ENCODE measurements at regions not wholly inside any gene's neighbourhood (a gene's known extent, or its start where the extent isn't known, plus 50 kb on each side); places are given as distances from the start of the nearest gene placed in this dataset.

DNA sequence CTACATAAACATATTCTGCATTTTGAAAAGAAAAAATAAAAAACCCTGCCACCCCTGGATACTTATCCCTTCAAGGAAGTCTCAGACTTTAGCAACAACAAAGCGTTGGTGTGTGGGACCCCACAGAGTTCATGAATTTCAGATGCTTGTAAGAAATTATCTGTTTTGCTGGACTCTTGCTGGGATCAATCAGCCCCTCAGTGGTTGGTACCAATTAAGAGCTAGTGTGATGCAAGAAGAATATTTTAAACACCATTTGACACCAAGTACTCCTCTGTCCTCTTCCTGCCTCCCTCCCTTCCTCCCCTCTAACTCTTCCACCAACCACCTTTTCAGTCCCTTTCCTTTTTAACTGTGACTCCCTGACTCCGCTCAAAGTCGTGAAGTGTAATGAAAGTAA is 51.5 kb downstream of the SST start:
- DNase-seq: no peak

DNA sequence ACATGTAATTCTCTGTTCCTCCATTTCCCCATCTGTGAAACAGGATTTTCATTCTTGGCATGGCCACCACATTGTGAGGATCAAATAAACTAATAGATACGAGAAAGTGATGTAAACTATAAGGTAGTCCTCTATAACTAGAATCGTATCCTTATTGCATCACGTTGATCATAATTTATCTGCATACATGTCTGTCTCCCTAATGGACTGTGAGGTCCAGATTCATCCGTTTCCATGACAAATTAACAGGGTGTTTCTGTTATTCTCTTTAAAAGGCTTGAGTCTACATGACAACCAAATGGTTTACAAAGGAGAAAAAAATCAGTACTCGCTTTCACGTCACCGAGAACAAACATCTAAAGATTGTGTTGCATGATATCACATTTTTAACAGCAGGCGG is 53.0 kb downstream of the SST start:
- DNase-seq: no peak

DNA sequence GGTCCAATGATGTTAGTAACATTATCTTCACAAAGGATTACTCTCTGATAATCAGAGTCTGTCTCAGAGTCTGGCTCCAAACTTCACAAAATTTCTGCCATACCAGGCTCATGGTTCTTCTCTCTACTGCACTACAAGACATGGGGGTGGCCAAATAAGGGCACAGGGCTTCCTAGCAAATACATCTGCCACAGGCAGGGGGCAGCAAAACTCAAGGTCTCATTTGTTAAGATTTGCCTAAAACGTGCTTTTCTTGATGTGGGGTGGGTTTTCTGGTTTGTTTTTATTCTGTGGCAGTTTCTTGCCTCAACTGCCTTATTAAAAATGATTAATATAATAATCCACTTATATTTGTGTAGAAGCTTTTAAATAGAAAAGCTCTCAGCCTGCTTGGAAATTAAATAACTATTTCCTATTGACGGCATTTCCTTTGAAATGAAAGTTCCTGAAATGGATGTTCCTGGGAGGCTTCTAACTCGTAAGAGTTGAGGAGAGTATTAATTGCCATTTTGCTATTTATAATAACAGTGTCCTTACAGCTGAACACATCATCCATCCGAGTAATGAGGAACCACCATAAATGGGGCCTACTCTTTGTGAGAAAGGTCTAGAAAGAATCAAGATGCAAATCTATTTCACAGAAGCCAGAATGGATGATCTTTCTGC is 53.8 kb downstream of the SST start:
- peak; percentile 72 for DNase-seq

DNA sequence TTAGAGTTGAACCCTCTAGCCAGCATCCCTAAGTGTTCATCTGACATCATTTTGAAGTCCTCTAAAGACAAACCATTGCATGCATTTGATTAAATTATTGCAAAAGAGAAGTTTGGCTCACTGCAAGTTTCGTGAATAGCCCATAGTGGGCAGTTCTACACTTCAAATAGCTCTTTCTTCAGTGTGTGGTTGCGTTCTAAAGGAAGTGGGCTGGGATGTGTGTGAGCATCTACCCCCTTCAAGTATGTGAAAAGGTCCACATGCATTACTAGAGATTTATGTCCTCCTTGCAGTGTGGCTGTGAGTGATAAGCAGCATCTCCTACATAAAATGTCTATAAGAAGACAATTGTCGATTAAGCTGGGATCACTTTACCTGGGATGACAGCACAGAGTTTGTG is 54.6 kb downstream of the SST start:
- DNase-seq: no peak

DNA sequence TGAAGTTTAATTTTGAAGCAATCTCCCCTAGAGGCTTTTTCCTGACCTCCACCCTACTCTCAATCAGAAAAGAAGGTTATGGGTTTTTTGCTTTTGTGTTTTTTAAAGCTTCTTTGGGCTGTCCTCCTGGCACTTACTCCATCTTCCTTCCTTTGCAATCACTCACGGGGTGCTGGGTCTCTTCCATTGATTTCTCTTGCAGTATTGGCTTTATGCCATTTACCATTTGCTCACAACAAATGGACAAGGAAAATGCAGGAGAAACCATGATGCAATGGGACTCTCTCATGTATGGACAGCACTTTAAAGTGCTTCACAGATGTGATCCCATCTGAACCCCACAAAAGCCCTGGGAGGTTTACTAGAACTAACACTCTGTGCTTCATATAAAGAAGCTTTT is 57.5 kb downstream of the SST start:
- DNase-seq: no peak

DNA sequence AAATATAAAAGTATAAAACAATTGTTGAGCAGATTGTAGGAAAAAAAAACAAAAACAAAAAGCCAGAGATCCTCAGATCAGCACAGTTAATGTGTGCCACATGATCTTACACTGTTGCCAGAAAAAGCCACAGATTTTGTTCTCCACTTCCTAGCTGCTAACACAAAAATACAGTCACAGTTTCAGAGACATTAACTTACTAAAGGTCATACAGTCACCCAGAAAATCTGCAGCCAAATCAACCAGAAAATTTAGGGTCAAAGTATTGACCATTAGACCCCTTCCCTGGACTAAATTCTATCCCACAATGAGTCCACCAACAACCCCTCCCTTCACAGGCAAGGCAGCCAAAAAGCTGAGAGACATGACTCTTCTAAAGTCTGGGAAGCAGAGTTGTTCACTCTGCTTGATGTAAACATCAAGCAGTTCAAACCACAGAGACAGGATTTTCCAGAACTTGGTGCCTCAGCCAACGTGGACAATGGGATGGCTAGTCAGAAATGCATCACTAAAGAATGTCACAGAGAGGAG is 59.1 kb downstream of the SST start:
- no peak for DNase-seq

DNA sequence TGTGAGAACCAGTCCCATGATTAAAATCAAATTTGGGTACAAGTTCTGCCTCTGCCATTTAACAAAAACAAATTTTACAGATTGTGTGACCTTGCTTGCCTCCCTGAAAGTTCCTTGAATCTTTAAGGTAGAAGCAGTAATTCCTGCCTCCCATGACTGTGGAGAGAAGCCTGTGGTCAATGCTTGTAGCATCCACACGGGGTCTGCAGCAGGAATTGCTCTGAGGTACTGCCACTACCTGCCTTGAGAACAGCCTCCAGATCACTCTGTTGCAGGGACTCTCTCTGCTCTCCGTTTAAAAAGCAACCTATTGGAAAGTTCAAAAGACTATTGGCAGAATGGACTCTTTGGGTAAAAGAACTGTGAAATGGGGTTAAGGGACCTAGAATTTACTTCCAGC is 75.9 kb downstream of the SST start:
- DNase-seq: no peak

DNA sequence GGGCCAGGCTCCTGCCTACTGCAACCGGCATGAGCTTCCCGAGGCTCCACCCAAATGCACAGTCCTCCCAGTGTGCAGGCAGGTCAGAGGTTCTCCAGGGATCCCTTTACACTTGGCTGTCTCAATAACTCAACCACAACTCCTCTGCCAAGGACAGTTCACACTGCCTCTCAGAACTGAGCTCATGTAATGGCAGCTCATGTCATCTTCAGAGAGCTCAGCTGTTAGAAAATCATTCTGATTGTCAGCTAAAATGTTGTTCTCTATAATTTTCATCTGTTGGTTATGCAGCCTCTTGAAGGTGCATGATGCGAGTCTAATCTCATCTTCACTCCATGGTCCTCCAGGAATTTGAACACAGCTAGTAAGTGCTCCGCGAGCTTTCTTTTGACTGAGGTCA is 76.7 kb downstream of the SST start:
- DNase-seq: no peak

DNA sequence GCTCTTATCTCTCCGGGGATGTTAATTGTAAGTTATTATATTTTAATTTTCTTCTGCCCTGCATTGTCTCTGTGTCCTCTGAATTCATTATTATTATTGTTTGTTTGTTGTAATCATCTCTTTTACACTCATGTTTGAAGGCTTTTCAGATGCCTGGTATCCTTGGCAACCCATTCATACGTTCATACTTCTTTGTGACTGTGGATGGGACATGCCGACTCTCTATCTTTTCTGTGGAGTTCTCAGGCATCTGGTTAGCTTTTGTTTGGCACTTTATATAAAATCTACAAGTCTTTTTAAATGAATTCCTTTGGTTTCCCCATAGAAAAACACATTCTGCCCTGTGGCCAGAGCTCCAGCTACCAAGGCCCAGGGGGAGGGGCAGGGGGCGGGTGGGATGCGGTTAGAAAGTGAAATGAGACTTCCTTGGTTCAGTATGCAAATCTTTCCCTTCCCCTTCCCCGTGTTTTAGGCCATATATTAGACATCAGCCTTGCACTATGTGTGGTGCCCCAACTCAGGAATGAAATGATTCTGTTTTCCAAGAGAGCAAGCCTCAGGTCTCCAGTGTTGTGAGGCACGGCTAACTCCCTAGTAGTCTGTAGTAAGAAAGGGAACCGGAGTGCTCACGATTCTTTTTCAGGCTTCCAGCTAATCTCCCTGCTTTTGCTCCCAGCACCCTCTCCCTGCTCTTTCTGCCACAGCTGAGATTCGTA is 79.2 kb downstream of the SST start:
- no peak for DNase-seq

DNA sequence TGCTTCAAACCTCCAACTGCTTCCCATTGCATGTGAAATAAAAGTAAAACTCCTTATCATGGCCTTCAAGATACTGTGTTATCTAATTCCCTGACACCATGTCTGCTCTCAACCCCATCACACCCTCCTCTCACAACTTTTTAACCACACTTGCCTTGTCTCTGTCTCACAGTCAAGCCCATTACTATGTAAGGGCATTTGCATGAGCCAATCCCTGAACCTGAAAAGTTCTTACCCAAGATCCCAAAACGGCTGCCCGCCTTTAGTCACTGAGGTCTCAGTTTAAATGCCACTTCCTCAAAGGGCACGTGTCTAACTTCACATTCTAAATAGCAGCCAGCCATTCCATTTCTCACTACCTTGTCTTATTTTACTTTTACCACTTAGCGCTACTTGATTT is 83.1 kb downstream of the SST start:
- no peak for DNase-seq

DNA sequence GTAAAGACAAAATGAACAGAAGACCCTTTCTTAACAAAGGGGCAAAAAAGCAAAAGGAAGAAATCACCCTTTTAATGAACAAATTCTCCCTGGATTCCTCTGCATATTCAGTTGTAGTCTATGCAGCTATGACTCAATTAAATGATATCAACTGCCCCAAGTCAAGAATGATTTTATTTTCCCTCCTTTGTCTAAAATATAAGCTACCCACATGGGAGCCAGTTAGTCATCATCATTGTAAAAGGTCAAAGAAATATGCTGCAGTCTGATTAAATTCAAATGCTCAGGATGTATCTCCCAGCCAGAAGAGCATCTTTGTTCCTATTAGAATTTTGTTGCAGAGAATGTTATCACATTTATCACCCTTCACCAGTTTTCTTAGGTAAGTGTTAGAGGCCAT is 84.0 kb downstream of the SST start:
- DNase-seq: no peak

DNA sequence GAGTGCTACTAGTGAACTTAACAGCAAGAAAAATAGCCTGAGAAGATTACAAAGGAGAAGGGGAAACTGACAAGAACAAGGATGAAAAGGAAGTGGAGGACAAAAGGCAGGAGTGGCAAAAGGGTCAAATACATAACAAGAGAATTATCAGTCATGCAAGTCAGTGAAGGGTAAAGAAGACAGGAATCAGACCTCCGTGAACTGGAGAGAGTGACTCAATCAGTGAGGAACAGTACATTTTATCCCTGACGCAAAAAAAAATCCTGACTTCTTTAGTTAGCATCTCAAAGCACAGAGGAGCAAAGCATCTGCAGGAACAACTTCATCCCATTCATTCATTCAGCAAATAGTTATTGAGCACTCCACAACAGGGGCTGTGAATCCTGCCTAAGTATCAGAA is 97.8 kb downstream of the SST start:
- DNase-seq: no peak

DNA sequence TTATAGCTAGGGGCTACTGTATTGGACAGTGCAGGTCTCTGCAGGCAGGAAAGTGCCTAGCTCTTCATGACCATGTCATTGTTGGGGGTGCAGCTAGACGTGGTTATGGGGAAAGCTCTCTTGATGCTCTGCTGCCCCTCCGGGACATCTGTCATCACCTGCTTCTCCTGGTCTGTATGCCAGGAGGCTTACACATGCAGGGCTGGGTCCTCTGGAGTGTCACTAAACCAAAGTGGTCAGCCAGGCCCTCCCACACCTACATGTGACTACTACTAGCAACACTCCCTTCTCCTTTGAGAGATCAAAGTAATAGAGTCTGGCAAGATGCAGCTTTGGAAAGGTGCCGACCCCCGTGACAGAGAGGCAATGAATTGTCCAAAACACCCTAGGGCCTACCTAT is 98.5 kb downstream of the SST start:
- no peak for DNase-seq

DNA sequence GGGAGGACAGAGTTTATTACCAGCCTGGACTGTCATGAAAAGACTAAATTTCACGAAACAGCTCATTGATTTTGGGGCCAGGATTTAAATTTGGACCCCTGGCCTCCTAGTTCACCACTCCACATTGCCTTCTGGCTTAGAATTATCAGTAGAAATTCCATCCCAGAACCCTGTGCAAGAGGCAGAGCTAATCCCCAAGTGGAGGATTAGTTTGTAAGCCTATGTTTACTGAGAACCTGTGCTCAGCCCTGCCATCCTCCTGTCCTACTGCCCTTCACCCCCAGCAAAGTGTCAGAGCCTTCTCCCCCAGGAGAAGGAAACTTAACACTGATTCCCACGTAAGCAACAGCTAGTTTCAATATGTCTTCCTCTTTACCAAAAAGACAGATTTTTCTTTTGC is 99.4 kb downstream of the SST start:
- no peak for DNase-seq

DNA sequence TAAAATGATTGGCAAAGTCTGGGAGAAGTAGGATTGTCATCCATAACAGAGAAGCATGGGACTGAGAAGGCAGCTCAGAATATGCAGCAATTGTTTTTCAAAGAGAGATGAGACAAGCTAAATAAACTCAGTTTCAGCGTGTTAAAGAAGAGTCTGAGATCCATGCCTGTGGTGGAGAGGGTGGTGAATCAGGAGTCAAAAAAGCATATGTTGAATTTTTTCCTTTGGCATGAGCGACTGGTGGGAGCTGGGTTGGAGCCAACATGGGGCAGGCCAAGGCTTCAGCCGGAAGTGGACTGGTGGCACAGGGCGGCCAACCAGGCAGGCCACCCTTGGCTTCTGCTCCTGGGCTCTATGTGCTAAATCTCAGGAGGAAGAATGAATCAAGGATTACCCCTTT is 102.0 kb downstream of the SST start:
- DNase-seq: no peak

DNA sequence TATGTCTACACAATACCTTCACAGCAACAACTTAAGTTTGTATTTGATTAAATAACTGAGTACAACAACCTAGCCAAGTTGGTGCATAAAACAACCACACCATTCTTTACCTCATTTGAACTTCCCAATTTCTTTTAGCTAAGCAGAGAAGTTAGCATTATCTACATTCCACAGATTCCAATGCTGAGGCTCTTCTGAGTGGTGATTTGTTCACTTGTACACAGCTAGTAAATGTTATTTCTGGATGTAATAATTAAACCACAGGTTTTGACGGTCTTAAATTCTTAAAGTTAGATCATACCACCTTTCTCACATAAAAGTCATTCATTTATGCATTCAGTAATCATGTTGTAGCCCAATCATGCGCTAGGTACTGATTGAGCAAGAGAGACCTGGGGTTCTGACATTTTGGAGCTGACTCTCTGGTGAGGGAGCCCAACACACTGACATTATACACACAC is 102.5 kb downstream of the SST start:
- no peak for DNase-seq

DNA sequence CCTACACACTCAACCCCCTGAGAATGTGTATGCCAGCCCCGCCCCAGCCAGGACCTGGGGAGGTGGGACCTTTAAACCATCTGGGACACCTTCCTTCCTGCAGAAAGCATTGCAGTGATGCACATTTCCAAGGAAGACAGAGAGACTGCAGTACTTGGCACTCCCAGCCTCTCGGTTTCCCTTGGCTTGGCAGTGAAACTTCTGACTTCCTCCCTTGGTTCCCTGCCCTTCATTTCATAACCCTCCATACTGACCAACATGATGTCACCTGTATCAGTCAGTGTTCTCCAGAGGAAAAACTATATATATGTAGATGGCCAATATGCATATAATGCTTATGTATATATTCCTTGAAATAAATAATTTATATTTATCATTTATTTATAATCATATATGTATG is 103.2 kb downstream of the SST start:
- DNase-seq: no peak

DNA sequence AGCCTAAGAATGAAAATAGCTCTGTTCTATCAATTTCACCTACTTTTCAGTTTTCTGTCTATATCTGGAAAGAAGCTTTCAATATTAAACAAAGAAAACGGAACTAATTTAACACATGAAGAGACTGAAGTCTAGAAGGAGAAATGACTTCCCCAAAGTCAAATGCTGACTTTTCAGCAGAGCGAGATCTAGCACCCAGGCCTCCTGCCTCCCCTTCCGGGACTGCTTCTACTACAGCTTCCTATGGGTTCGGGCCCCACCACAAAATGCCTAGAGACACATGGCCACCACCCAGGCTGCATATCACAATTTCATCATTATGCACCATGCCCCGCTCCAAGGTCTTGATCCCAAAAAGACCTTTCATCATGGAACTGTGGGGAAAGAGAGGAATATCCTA is 104.5 kb downstream of the SST start:
- DNase-seq: no peak

DNA sequence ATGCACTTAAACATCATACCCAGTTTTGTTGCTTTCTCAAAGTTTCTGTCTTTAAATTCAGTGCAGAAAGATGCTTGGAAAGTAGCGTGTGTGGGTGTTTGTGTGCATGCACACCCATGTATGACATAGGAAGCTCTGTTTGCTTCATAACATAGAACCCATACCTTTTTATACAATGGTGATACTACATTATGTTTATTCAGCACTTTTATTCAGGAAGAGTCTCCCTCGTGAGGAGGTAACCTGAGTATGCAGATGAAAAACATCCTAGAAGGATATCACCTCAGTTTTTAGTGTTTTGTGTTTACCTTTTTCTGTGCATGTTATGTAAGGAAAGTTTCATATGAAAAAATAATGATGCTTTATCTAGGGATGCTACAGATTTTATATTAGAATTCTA is 111.2 kb downstream of the SST start:
- no peak for DNase-seq

DNA sequence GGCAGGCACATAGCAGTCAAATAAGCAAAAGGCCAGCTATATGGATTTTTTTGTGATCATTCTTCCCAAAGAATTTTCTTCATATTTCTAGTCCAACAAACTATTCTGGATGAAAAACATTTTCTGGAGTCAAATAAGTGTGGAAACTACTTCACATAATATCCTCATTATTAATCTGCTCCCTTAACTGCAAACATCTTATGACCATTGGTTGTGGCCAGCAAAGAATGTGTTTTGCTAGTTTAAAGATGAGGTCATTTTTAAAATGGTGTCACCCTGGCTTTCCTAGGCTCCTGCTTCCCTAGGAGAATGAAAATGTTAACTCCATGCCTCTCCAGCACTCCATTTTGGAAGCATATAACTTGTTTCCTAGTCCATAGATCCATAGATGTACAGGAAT is 118.8 kb downstream of the SST start:
- DNase-seq: no peak

DNA sequence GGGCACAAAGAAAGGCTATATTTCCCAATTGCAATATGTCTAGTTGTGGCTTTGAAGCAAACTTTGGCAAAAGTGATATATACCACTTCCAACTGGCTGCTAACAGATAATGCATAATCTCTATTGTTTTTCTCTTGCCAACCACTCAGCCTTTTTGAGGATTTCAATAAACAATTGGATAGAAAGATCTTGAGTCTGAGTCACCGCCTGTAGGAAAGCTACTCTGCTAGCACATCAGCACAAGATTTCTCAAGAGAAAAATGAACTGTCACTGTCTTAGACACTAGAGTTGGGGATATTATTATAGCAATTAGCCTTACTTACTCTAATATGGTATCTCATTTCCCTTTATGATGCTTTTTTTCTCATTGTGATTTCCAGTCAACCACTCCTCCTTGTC is 119.7 kb downstream of the SST start:
- DNase-seq: no peak

DNA sequence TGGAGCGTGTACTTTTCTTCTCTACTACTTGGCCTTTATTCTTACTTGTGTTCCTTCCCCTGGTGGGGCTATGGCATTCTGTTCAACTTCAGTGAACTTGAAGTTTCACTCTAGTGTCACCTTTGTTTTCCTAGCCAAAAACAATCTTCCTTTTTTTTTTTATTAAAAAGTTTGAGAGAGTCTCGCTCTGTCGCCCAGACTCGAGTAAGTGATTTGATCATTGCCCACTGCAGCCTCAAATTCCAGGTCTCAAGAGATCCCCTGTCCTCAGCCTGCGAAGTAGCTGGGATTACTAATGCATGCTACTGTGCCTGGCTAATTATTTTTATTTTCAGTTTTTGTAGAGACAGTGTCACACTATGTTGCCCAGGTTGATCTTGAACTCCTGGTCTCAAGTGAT is 124.8 kb downstream of the SST start:
- no peak for DNase-seq

DNA sequence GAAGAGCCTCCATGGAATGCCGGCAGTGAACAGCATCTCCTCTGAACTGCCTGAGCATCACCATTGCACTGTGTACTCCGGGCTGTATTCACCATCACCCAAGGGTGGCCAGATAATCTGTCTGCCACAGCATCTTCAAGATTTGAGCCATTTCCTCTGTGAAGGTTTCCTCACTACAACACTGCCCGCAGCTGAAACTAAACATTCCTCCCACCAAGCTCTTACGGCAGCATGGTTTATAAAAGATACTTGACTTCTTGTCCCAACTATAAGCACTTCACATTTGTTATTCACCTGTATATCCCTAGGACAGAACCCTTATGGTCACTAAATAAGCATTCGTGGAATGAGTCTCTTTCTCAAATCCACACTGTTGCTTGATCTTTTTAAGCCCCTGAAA is 125.9 kb downstream of the SST start:
- DNase-seq: no peak

DNA sequence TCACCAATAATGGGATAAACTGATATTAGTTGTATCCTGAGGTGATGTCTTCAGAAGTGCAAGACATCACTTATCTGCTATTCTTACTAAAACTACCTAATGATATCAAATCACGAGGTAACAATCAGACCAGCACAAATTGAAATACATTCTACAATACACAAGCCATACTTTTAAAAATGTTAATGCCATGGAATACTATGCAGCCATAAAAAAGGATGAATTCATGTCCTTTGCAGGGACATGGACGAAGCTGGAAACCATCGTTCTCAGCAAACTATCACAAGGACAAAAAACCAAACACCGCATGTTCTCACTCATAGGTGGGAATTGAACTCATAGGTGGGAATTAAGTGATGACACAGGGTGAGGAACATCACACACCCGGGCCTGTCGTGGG is 129.3 kb downstream of the SST start:
- no peak for DNase-seq

DNA sequence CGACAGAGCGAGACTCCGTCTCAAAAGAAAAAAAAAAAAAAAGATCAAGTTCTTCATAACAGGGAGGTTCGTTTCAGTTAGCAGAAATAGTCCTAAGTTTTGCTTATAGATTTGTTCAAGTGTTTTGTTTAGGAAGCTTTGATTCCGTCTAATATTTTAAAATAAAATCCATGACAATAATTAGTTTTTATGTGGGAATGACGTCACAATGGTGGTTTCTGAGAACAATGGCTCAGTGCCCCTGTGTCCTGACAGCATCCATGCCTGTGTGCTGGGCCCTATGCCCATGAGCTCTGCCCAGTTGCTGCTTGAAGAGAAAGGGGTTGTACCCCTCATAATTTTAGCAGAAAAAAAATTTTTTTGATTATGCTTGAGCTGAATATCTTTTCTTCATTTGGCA is 134.0 kb downstream of the SST start:
- no peak for DNase-seq

All from activated CD8-positive, alpha-beta memory T cell treated with anti-CD3 and anti-CD28 coated beads for 24 hours (primary cell).